ENCODE measurements at regions not wholly inside any gene's neighbourhood (a gene's known extent, or its start where the extent isn't known, plus 50 kb on each side); places are given as distances from the start of the nearest gene placed in this dataset.

GRCh38 chr9:129239946-129240490, 62.0 kb upstream of the IER5L start:
- no peak for TF ChIP-seq CTCF (IDR thresholded peaks at IDR 0.05; ENCODE audit: low read depth, low read length, missing control alignments)

DNA sequence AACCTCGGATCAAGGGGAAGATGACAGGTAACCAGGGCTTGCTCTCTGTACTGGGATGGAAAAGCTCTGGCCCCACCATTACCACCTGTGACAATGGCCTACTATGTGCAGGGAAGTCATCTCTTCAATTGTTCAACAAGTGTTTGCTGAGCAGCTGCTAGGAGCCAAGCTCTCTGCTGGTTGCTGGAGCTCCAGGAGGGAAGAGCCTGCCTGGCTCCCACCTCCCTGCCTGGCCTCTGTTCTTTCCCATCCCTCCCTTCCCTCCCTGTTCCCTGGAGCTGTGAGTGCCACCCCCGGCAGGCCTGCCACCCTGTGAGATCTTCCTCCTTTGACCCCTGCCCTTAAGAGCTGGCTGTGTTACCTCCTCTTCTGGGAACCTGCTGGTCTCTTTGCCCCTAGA, 59.7 kb upstream of the IER5L start:
- Histone ChIP-seq H3K27ac (no peak overlapping the region), H3K36me3 (replicated peaks) (no peaks in the 10 kb centered on the region), H3K27me3 (replicated peaks) (no peaks in the 10 kb centered on the region), H3K4me3 (ENCODE audit: low read depth, low read length) (no peak overlapping the region)
- no peak for DNase-seq
- TF ChIP-seq CTCF (IDR thresholded peaks at IDR 0.05; ENCODE audit: low read depth, low read length, missing control alignments), result no peak
- in situ Hi-C loops (cut with HindIII; ENCODE audit: low pct_ligation_motif_present, low sequenced_read_pairs), result no loop called here

More at GRCh38 chr9:129239946-129240490, 62.0 kb upstream of the IER5L start:
- Histone ChIP-seq H3K27ac (no peak overlapping the region), H3K27me3 (replicated peaks) (no peaks in the 10 kb centered on the region), H3K36me3 (replicated peaks) (no peaks in the 10 kb centered on the region), H3K4me3 (ENCODE audit: low read depth, low read length) (no peak overlapping the region)
- no peak for DNase-seq
- in situ Hi-C loops (cut with HindIII; ENCODE audit: low pct_ligation_motif_present, low sequenced_read_pairs), result no loop called here

DNA sequence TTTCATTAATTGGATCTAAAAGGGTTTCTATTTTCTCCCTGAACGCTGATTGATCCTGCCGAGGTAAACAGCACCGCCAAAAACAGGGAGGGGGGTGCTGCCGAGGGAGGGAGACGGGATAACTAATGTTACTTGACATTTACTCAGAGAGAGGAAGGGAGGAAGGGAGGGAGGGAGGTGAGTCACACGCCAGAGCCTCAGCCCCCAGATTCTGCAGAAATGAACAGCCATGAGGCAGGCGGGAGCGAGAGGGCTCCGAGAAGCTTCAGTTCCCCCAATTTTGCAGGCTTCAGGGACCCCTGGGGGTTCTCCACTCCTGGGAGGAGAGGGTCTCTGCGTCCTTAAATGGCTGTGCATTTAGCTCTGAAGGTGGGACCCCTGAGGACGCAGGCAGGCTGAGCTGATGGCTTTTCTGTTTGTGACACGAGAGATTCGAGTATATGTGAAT, 59.1 kb upstream of the IER5L start:
- peak; percentile 59 for DNase-seq
- no peaks in the 10 kb centered on the region for H3K27me3 ChIP-seq (replicated peaks)
- H3K36me3 ChIP-seq (replicated peaks), result no peaks in the 10 kb centered on the region
- TF ChIP-seq CTCF (IDR thresholded peaks at IDR 0.05; ENCODE audit: low read depth, low read length, missing control alignments), result no peak
- H3K4me3 ChIP-seq (ENCODE audit: low read depth, low read length), result peak overlapping the region; percentile 26
- no peak overlapping the region for H3K27ac ChIP-seq
- in situ Hi-C loops (cut with HindIII; ENCODE audit: low pct_ligation_motif_present, low sequenced_read_pairs), result no loop called here

- DNase-seq, result no peak
- no peak overlapping the region for H3K4me3 ChIP-seq (ENCODE audit: low read depth, low read length)
- TF ChIP-seq CTCF (IDR thresholded peaks at IDR 0.05; ENCODE audit: low read depth, low read length, missing control alignments), result no peak
These were observed 58.5 kb upstream of the IER5L start for GRCh38 chr9:129236441-129237145.

GRCh38 chr9:129235931-129236331, 57.9 kb upstream of the IER5L start:
- no peak for TF ChIP-seq CTCF (IDR thresholded peaks at IDR 0.05; ENCODE audit: low read depth, low read length, missing control alignments)
- Histone ChIP-seq H3K27me3 (replicated peaks) (no peaks in the 10 kb centered on the region), H3K4me3 (ENCODE audit: low read depth, low read length) (no peak overlapping the region), H3K36me3 (replicated peaks) (no peaks in the 10 kb centered on the region), H3K27ac (no peak overlapping the region)
- in situ Hi-C loops (cut with HindIII; ENCODE audit: low pct_ligation_motif_present, low sequenced_read_pairs), result no loop called here
- DNase-seq, result no peak

More at GRCh38 chr9:129236441-129237145, 58.5 kb upstream of the IER5L start:
- no peaks in the 10 kb centered on the region for H3K27me3 ChIP-seq (replicated peaks)
- H3K27ac ChIP-seq, result no peak overlapping the region
- in situ Hi-C loops (cut with HindIII; ENCODE audit: low pct_ligation_motif_present, low sequenced_read_pairs), result no loop called here
- H3K36me3 ChIP-seq (replicated peaks), result no peaks in the 10 kb centered on the region

Data from brain microvascular endothelial cell (primary cell).